IMR-90 (cell line): ENCODE measurements at regions not wholly inside any gene's neighbourhood (a gene's known extent, or its start where the extent isn't known, plus 50 kb on each side); places are given as distances from the start of the nearest gene placed in this dataset.
A peak's percentile ranks its signal among the peaks of the same experiment; 100 is the strongest.
"Not testable (repeated sequence)": the region's sequence is repeated elsewhere in the genome, so short reads cannot be mapped to it uniquely, and the experiment has no call there.

Experiments
- ATAC-seq: fragments of 200-7000 bp; cut with Tn5 transposase; 2 replicates; pipeline ENCODE4 v1.9.1; 2020; ENCODE audit warnings: low read depth, mild to moderate bottlenecking, moderate library complexity
- BruUV-seq: library from RNA; stranded (reverse); fragments of 400-500 nt; replicated peaks from 2 replicates; lab custom pipeline; 2021; lab: Mats Ljungman, UMichigan
- CTCF ChIA-PET: fragments of 300-600 bp; formaldehyde crosslinking; extraction: SDS; loops from one replicate; lab custom pipeline; 2021; ENCODE audit warnings: antibody characterized with exemption; lab: Yijun Ruan, JAX
- POLR2A ChIA-PET: fragments of 300-600 bp; sonication (Branson Sonifier 250); formaldehyde crosslinking; loops from one replicate; lab custom pipeline; 2022; ENCODE audit warnings: antibody characterized with exemption; ENCODE audit not compliant: unreplicated experiment; lab: Charles Lee
- DNase-seq: peaks from one replicate; pipeline ENCODE4 v3.0.0; 2013
- H2AFZ ChIP-seq: replicated peaks from 2 replicates; pipeline ENCODE3; 2013; ENCODE audit warnings: low read length, mild to moderate bottlenecking; ENCODE audit not compliant: poor library complexity
- H2AK5ac ChIP-seq: 2 replicates; pipeline ENCODE4 v1.6.1; 2013; ENCODE audit warnings: low read depth, low read length, inconsistent platforms
- H2AK9ac ChIP-seq: replicated peaks from 2 replicates; pipeline ENCODE3; 2013; ENCODE audit warnings: mild to moderate bottlenecking, low read depth, low read length, moderate library complexity; ENCODE audit not compliant: poor library complexity
- H2BK120ac ChIP-seq: 2 replicates; pipeline ENCODE4 v1.6.1; 2013; ENCODE audit warnings: low read depth, low read length, inconsistent platforms
- H2BK15ac ChIP-seq: 3 replicates; pipeline ENCODE4 v1.6.1; 2013; ENCODE audit warnings: low read depth, low read length, inconsistent platforms
- H2BK20ac ChIP-seq: 2 replicates; pipeline ENCODE4 v1.6.1; 2013; ENCODE audit warnings: low read depth, mild to moderate bottlenecking, inconsistent platforms, low read length, moderate library complexity
- H2BK5ac ChIP-seq: 2 replicates; pipeline ENCODE4 v1.6.1; 2013; ENCODE audit warnings: mild to moderate bottlenecking, low read depth, low read length, inconsistent platforms; ENCODE audit not compliant: poor library complexity, severe bottlenecking
- H3K14ac ChIP-seq: replicated peaks from 2 replicates; pipeline ENCODE4 v1.6.1; 2013; ENCODE audit warnings: low read depth, low read length, inconsistent platforms
- H3K18ac ChIP-seq: 2 replicates; pipeline ENCODE4 v1.6.1; 2013; ENCODE audit warnings: low read depth, low read length, control low read depth
- H3K23ac ChIP-seq: 2 replicates; pipeline ENCODE4 v1.6.1; 2013; ENCODE audit warnings: low read depth, low read length, inconsistent platforms
- H3K27ac ChIP-seq: 2 replicates; pipeline ENCODE4 v1.5.1; 2013; ENCODE audit warnings: mild to moderate bottlenecking, control low read depth, low read length; ENCODE audit not compliant: insufficient read depth
- H3K27me3 ChIP-seq: 2 replicates; pipeline ENCODE4 v1.6.1; 2013; ENCODE audit warnings: low read length; ENCODE audit not compliant: control insufficient read depth, insufficient read depth
- H3K36me3 ChIP-seq: 2 replicates; pipeline ENCODE4 v1.6.1; 2013; ENCODE audit warnings: low read length, mixed read lengths; ENCODE audit not compliant: control insufficient read depth, insufficient read depth
- H3K4ac ChIP-seq: 2 replicates; pipeline ENCODE4 v1.6.1; 2013; ENCODE audit warnings: low read depth, low read length, inconsistent platforms
- H3K4me1 ChIP-seq: 2 replicates; pipeline ENCODE4 v1.6.1; 2013; ENCODE audit warnings: low read length, mixed read lengths; ENCODE audit not compliant: control insufficient read depth, insufficient read depth
- H3K4me2 ChIP-seq: 2 replicates; pipeline ENCODE4 v1.6.1; 2013; ENCODE audit warnings: low read depth, mild to moderate bottlenecking, control low read depth, low read length, moderate library complexity
- H3K4me3 ChIP-seq: 2 replicates; pipeline ENCODE4 v1.5.1; 2013; ENCODE audit warnings: low read depth, mild to moderate bottlenecking, control low read depth, low read length, moderate library complexity; ENCODE audit not compliant: insufficient read depth
- H3K56ac ChIP-seq: 2 replicates; pipeline ENCODE4 v1.6.1; 2013; ENCODE audit warnings: low read length, inconsistent platforms; ENCODE audit not compliant: insufficient read depth; ENCODE audit errors: extremely low read depth
- H3K79me1 ChIP-seq, 2 experiments: 2 replicates each; pipeline ENCODE4 v1.6.1; 2013; ENCODE audit warnings: low read length in 2 of 2, inconsistent platforms in 1 of 2, low read depth in 1 of 2
- H3K9ac ChIP-seq: 2 replicates; pipeline ENCODE4 v1.6.1; 2013; ENCODE audit warnings: low read depth, low read length, control low read depth
- H3K9me1 ChIP-seq: 2 replicates; pipeline ENCODE4 v1.6.1; 2013; ENCODE audit warnings: low read length, inconsistent platforms; ENCODE audit not compliant: insufficient read depth
- H3K9me3 ChIP-seq: 2 replicates; pipeline ENCODE4 v1.6.1; 2013; ENCODE audit warnings: low read length; ENCODE audit not compliant: control insufficient read depth, insufficient read depth
- H4K20me1 ChIP-seq: 2 replicates; pipeline ENCODE4 v1.6.1; 2013; ENCODE audit warnings: low read length, inconsistent platforms; ENCODE audit not compliant: insufficient read depth
- H4K5ac ChIP-seq: 2 replicates; pipeline ENCODE4 v1.6.1; 2013; ENCODE audit warnings: mild to moderate bottlenecking, low read depth, low read length, control low read depth
- H4K8ac ChIP-seq, 2 experiments: 2 replicates each; pipeline ENCODE4 v1.6.1; 2013; ENCODE audit warnings: low read depth in 2 of 2, low read length in 2 of 2, control low read depth in 1 of 2, inconsistent platforms in 1 of 2
- H4K91ac ChIP-seq: 2 replicates; pipeline ENCODE4 v1.6.1; 2013; ENCODE audit warnings: low read depth, low read length, inconsistent platforms; ENCODE audit not compliant: insufficient read depth
- BHLHE40 ChIP-seq: fragments of 150-350 bp; IDR thresholded peaks from 2 replicates; pipeline ENCODE4 v1.6.1; 2016; ENCODE audit warnings: mild to moderate bottlenecking, low read depth, low read length
- USF2 ChIP-seq: fragments of 150-350 bp; IDR thresholded peaks from 2 replicates; pipeline ENCODE4 v1.6.1; 2017; ENCODE audit warnings: mild to moderate bottlenecking, antibody characterized with exemption, low read length, low read depth
- WGBS, 2 experiments: methylation state at CpG; one replicate each; pipeline versions ENCODE4 v1.1.5 to v1.1.7; 2013; ENCODE audit warnings: missing lambda C conversion rate in 2 of 2; ENCODE audit not compliant: insufficient read length in 1 of 2; ENCODE audit errors: extremely low coverage in 2 of 2; 5-methylcytosine and 5-hydroxymethylcytosine counted together
- dilution Hi-C: fragments of 300-500 bp; cut with HindIII; formaldehyde crosslinking; loops from one replicate; pipeline ENCODE4 v1.14.3; 2018; ENCODE audit warnings: low sequenced_read_pairs; ENCODE audit not compliant: unreplicated experiment
- in situ Hi-C: fragments of 300-500 bp; cut with MboI; formaldehyde crosslinking; loops from 3 replicates; pipeline ENCODE4 v1.14.3; 2019; ENCODE audit warnings: low sequenced_read_pairs, inconsistent platforms, mixed read lengths
- intact Hi-C: fragments of 100-400 bp; cut with micrococcal nuclease; formaldehyde crosslinking; loops from 2 replicates; pipeline ENCODE4 v1.10.0; 2022

GRCh38 chr9:124144561-124145123 is 113.1 kb upstream of the NEK6 start:
- H3K9ac ChIP-seq, H3K56ac ChIP-seq, H2AK9ac ChIP-seq, dilution Hi-C loops, H3K36me3 ChIP-seq, H3K14ac ChIP-seq, H3K9me3 ChIP-seq, H2BK120ac ChIP-seq, H3K4ac ChIP-seq, H3K27ac ChIP-seq, H3K23ac ChIP-seq, BruUV-seq, H2BK5ac ChIP-seq, H3K18ac ChIP-seq, H3K79me1 ChIP-seq, POLR2A ChIA-PET, H4K8ac ChIP-seq, H3K27me3 ChIP-seq, H3K9me1 ChIP-seq, H4K5ac ChIP-seq, H3K4me1 ChIP-seq, intact Hi-C loops, CTCF ChIA-PET, in situ Hi-C loops, H4K91ac ChIP-seq, H3K4me3 ChIP-seq, H2BK15ac ChIP-seq, H2AFZ ChIP-seq, H3K4me2 ChIP-seq, H4K20me1 ChIP-seq: not testable (repeated sequence)
- peak; percentile 75 for TF ChIP-seq BHLHE40
- TF ChIP-seq USF2: peak; percentile 87
- Histone ChIP-seq H2AK5ac (peak overlapping the region; percentile 27; the same call in 1 of the 2 replicates), H2BK20ac (0 out of 2 replicates have a peak overlapping the region, but pooled peaks have one; percentile 33)
- ATAC-seq: peak; percentile 42
- 50% methylated on average over 4 of the region's 10 CpGs; no CpG with 5 or more reads in 1 of the 2 experiments for WGBS, 2 experiments
- DNase-seq: peak; percentile 82
